ENCODE measurements at regions not wholly inside any gene's neighbourhood (a gene's known extent, or its start where the extent isn't known, plus 50 kb on each side); places are given as distances from the start of the nearest gene placed in this dataset.

DNA sequence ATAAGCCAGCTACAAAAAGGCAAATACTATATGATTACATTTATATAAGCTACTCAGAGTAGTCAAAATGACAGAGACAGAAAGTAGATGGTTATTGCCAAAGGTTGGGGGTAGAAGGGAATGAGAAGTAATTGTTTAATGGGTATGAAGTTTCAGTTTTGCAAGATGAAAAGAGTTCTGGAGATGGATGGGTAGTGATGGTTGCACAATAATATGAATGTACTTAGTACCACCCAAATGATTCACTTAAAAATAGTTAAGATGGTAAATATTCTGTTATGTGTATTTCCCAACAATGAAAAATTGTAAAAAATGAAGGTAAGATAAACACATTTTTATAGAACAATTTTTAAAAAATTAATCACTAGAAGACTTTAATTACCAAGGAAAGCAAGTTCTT lies 448.4 kb downstream of the ADCYAP1 start:
- Mint-ChIP-seq H3K36me3 (peaks cover 3% of the 10 kb centered on the region; the same call in 1 of the 2 replicates), H3K9me3 (peaks cover 9% of the 10 kb centered on the region), H3K4me1 (no peaks in the 10 kb centered on the region), H3K27me3 (ENCODE audit: low read depth) (peaks cover 15% of the 10 kb centered on the region), H3K27ac (no peak overlapping the region), H3K4me3 (no peak overlapping the region)
- ATAC-seq (no peak), DNase-seq (ENCODE audit: low spot score) (no peak)
- ChIA-PET POLR2A (no interaction called here), CTCF (no interaction called here)
- TF ChIP-seq E2F5 (CRISPR knock-in tag; IDR thresholded peaks at IDR 0.05) (no peak), EMX1 (CRISPR knock-in tag; IDR thresholded peaks at IDR 0.05) (no peak), GABPB1 (CRISPR knock-in tag; IDR thresholded peaks at IDR 0.05) (no peak), HMGA2 (CRISPR knock-in tag; IDR thresholded peaks at IDR 0.05) (no peak)

GRCh38 chr18:1357724-1358123 lies 453.1 kb downstream of the ADCYAP1 start:
- no peak for ATAC-seq
- ChIA-PET CTCF (no interaction called here), POLR2A (no interaction called here)
- H3K4me3 Mint-ChIP-seq, result no peak overlapping the region
- H3K36me3 Mint-ChIP-seq, result peaks cover 3% of the 10 kb centered on the region; the same call in 1 of the 2 replicates
- DNase-seq (ENCODE audit: low spot score), result no peak
- no peak overlapping the region for H3K27ac Mint-ChIP-seq
- H3K4me1 Mint-ChIP-seq, result no peaks in the 10 kb centered on the region
- H3K27me3 Mint-ChIP-seq (ENCODE audit: low read depth), result no peaks in the 10 kb centered on the region
- TF ChIP-seq FOXP4 (CRISPR knock-in tag; IDR thresholded peaks at IDR 0.05), result no peak
- no peak for TF ChIP-seq NR2C2 (CRISPR knock-in tag; IDR thresholded peaks at IDR 0.05)
- TF ChIP-seq, protein P1, sequence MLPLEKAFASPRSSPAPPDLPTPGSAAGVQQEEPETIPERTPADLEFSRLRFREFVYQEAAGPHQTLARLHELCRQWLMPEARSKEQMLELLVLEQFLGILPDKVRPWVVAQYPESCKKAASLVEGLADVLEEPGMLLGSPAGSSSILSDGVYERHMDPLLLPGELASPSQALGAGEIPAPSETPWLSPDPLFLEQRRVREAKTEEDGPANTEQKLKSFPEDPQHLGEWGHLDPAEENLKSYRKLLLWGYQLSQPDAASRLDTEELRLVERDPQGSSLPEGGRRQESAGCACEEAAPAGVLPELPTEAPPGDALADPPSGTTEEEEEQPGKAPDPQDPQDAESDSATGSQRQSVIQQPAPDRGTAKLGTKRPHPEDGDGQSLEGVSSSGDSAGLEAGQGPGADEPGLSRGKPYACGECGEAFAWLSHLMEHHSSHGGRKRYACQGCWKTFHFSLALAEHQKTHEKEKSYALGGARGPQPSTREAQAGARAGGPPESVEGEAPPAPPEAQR (CRISPR knock-in tag; IDR thresholded peaks at IDR 0.05), result no peak
- TF ChIP-seq, protein P2, sequence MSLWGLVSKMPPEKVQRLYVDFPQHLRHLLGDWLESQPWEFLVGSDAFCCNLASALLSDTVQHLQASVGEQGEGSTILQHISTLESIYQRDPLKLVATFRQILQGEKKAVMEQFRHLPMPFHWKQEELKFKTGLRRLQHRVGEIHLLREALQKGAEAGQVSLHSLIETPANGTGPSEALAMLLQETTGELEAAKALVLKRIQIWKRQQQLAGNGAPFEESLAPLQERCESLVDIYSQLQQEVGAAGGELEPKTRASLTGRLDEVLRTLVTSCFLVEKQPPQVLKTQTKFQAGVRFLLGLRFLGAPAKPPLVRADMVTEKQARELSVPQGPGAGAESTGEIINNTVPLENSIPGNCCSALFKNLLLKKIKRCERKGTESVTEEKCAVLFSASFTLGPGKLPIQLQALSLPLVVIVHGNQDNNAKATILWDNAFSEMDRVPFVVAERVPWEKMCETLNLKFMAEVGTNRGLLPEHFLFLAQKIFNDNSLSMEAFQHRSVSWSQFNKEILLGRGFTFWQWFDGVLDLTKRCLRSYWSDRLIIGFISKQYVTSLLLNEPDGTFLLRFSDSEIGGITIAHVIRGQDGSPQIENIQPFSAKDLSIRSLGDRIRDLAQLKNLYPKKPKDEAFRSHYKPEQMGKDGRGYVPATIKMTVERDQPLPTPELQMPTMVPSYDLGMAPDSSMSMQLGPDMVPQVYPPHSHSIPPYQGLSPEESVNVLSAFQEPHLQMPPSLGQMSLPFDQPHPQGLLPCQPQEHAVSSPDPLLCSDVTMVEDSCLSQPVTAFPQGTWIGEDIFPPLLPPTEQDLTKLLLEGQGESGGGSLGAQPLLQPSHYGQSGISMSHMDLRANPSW (CRISPR knock-in tag; conservative IDR thresholded peaks at IDR 0.05; ENCODE audit: low read depth), result no peak
- no peak for TF ChIP-seq ZNF281 (CRISPR knock-in tag; IDR thresholded peaks at IDR 0.05)
- no peak for TF ChIP-seq ZNF219 (CRISPR knock-in tag; IDR thresholded peaks at IDR 0.05; ENCODE audit: borderline replicate concordance)
- TF ChIP-seq CREM (CRISPR knock-in tag; IDR thresholded peaks at IDR 0.05), result no peak
- TF ChIP-seq ESRRA (CRISPR knock-in tag; IDR thresholded peaks at IDR 0.05; ENCODE audit: borderline replicate concordance), result no peak
- TF ChIP-seq, protein P3, sequence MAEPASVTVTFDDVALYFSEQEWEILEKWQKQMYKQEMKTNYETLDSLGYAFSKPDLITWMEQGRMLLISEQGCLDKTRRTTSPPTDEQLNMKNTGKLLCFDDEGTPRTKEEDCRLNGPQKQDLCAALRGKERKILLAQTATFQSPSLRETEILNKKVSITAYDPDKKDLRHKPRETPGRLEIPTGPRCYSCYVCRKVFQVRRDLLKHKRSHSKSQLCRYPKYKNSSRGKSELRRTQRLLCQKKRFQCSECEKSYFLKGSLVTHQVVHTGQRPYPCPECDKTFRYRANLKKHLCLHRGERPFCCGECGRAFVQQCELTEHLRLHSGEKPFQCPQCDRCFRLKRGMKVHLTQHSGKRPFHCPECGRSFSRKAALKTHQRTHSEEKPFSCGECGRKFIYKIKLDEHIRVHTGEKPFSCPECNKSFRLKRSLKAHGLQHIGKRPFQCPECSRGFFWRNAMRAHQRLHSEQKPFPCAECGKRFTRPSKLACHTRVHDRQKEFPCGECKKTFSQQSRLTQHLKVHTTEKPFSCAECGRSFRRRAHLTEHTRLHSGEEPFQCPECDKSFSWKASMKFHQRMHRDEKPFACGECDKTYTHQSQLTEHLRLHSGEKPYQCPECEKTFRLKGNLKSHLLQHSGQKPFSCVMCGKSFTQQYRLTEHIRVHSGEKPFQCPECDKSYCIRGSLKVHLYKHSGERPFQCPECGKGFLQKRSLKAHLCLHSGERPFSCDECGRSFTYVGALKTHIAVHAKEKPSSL (CRISPR knock-in tag; conservative IDR thresholded peaks at IDR 0.05), result no peak
- no peak for TF ChIP-seq E2F5 (CRISPR knock-in tag; IDR thresholded peaks at IDR 0.05)
- no peak for TF ChIP-seq GTF2I (CRISPR knock-in tag; conservative IDR thresholded peaks at IDR 0.05)
- peaks cover 12% of the 10 kb centered on the region; the same call in 1 of the 2 replicates for H3K9me3 Mint-ChIP-seq

Data from WTC11 (cell line).